HEK293 (cell line): ENCODE measurements at regions not wholly inside any gene's neighbourhood (a gene's known extent, or its start where the extent isn't known, plus 50 kb on each side); places are given as distances from the start of the nearest gene placed in this dataset.

Source experiments
- CTCF ChIP-seq: fragments of 450-650 bp; formaldehyde crosslinking; IDR thresholded peaks from 2 replicates; pipeline ENCODE4 v1.5.1; 2016; ENCODE audit warnings: missing biosample characterization, missing genetic modification characterization
- SCRT2 ChIP-seq: fragments of 450-650 bp; formaldehyde crosslinking; IDR thresholded peaks from 2 replicates; pipeline ENCODE4 v1.5.1; 2016; ENCODE audit warnings: missing biosample characterization, missing genetic modification characterization
- SP2 ChIP-seq: fragments of 450-650 bp; formaldehyde crosslinking; IDR thresholded peaks from 2 replicates; pipeline ENCODE4 v1.5.1; 2016; ENCODE audit warnings: missing biosample characterization, missing genetic modification characterization
- YY1 ChIP-seq: fragments of 450-650 bp; formaldehyde crosslinking; IDR thresholded peaks from 2 replicates; pipeline ENCODE4 v1.5.1; 2018; ENCODE audit warnings: missing biosample characterization, missing genetic modification characterization
- ZNF239 ChIP-seq: fragments of 450-650 bp; formaldehyde crosslinking; IDR thresholded peaks from 2 replicates; pipeline ENCODE4 v1.5.1; 2016; ENCODE audit warnings: missing biosample characterization, missing genetic modification characterization
- ZNF664 ChIP-seq: fragments of 450-650 bp; formaldehyde crosslinking; IDR thresholded peaks from 2 replicates; pipeline ENCODE4 v1.5.1; 2016; ENCODE audit warnings: missing biosample characterization, missing genetic modification characterization

DNA sequence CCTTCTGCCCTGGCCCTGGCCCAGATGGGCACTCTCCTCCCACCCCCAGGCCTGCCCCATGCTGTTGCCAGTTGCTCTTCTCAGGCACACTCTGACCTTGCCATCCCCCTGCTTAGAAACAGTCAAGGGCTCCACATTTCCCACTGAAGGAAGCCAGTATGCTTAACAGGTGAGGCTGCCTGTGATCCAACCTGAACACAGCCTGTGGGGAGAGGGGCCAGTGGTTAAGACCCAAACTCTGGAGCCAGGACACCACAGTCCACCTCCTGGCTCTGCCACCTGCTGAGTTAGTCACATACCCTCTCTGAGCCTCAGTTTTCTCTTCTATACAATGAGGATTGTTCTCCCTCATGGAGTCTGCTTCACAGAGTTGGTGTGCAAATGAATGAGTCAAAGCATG, 526.9 kb downstream of the MATN1 start:
- TF ChIP-seq SP2 (tag by site-specific recombination): no peak
- TF ChIP-seq ZNF664: no peak
- no peak for TF ChIP-seq YY1
- TF ChIP-seq CTCF (tag by site-specific recombination): no peak
- TF ChIP-seq ZNF239 (tag by site-specific recombination): no peak
- TF ChIP-seq SCRT2: no peak
